ENCODE measurements at regions not wholly inside any gene's neighbourhood (a gene's known extent, or its start where the extent isn't known, plus 50 kb on each side); places are given as distances from the start of the nearest gene placed in this dataset.

- H3K36me3 ChIP-seq, result no peaks in the 10 kb centered on the region
- TF ChIP-seq CTCF (IDR thresholded peaks at IDR 0.05; ENCODE audit: low read depth, low read length), result no peak
- no peak for DNase-seq
Measured at GRCh38 chr5:56700711-56701110, 114.6 kb upstream of the MAP3K1 start.

GRCh38 chr5:56699538-56699937, 115.8 kb upstream of the MAP3K1 start:
- Histone ChIP-seq H3K36me3 (no peaks in the 10 kb centered on the region), H3K27me3 (ENCODE audit: insufficient read depth, low read depth, severe bottlenecking) (no peaks in the 10 kb centered on the region), H3K27ac (no peak overlapping the region), H3K9me3 (ENCODE audit: severe bottlenecking) (no peaks in the 10 kb centered on the region), H3K4me3 (ENCODE audit: low read depth, low read length) (no peak overlapping the region)
- TF ChIP-seq CTCF (IDR thresholded peaks at IDR 0.05; ENCODE audit: low read depth, low read length), result no peak
- no peak for DNase-seq

More at GRCh38 chr5:56700711-56701110, 114.6 kb upstream of the MAP3K1 start:
- no peak overlapping the region for H3K27ac ChIP-seq
- no peaks in the 10 kb centered on the region for H3K9me3 ChIP-seq (ENCODE audit: severe bottlenecking)
- H3K27me3 ChIP-seq (ENCODE audit: insufficient read depth, low read depth, severe bottlenecking), result no peaks in the 10 kb centered on the region
- no peak overlapping the region for H3K4me3 ChIP-seq (ENCODE audit: low read depth, low read length)

- no peak overlapping the region for H3K27ac ChIP-seq
Measured at GRCh38 chr5:56698463-56699381, 116.6 kb upstream of the MAP3K1 start.

GRCh38 chr5:56696900-56697299, 118.4 kb upstream of the MAP3K1 start:
- no peaks in the 10 kb centered on the region for H3K36me3 ChIP-seq
- H3K27me3 ChIP-seq (ENCODE audit: insufficient read depth, low read depth, severe bottlenecking), result no peaks in the 10 kb centered on the region
- no peak for DNase-seq
- H3K27ac ChIP-seq, result no peak overlapping the region
- TF ChIP-seq CTCF (IDR thresholded peaks at IDR 0.05; ENCODE audit: low read depth, low read length), result no peak
- H3K4me3 ChIP-seq (ENCODE audit: low read depth, low read length), result no peak overlapping the region
- H3K9me3 ChIP-seq (ENCODE audit: severe bottlenecking), result no peaks in the 10 kb centered on the region

More at GRCh38 chr5:56698463-56699381, 116.6 kb upstream of the MAP3K1 start:
- Histone ChIP-seq H3K4me3 (ENCODE audit: low read depth, low read length) (no peak overlapping the region), H3K9me3 (ENCODE audit: severe bottlenecking) (no peaks in the 10 kb centered on the region), H3K27me3 (ENCODE audit: insufficient read depth, low read depth, severe bottlenecking) (no peaks in the 10 kb centered on the region), H3K36me3 (no peaks in the 10 kb centered on the region)
- TF ChIP-seq CTCF (IDR thresholded peaks at IDR 0.05; ENCODE audit: low read depth, low read length), result no peak
- no peak for DNase-seq

GRCh38 chr5:56693220-56693579, 122.1 kb upstream of the MAP3K1 start:
- H3K9me3 ChIP-seq (ENCODE audit: severe bottlenecking), result no peaks in the 10 kb centered on the region
- H3K27ac ChIP-seq, result no peak overlapping the region
- TF ChIP-seq CTCF (IDR thresholded peaks at IDR 0.05; ENCODE audit: low read depth, low read length), result no peak
- no peaks in the 10 kb centered on the region for H3K27me3 ChIP-seq (ENCODE audit: insufficient read depth, low read depth, severe bottlenecking)
- no peak for DNase-seq
- H3K36me3 ChIP-seq, result no peaks in the 10 kb centered on the region
- H3K4me3 ChIP-seq (ENCODE audit: low read depth, low read length), result no peak overlapping the region
